ENCODE measurements at regions not wholly inside any gene's neighbourhood (a gene's known extent, or its start where the extent isn't known, plus 50 kb on each side); places are given as distances from the start of the nearest gene placed in this dataset.

- TF ChIP-seq POLR2A (IDR thresholded peaks at IDR 0.05) (no peak), CTCF (IDR thresholded peaks at IDR 0.05) (no peak), POLR2AphosphoS5 (IDR thresholded peaks at IDR 0.05) (no peak)
Observed at GRCh38 chr1:192524223-192524622, 51.4 kb upstream of the RGS1 start.

Data from upper lobe of left lung (tissue), 4 donors.